K562 (cell line): ENCODE measurements at regions not wholly inside any gene's neighbourhood (a gene's known extent, or its start where the extent isn't known, plus 50 kb on each side); places are given as distances from the start of the nearest gene placed in this dataset.

Experiments
- BRF1 ChIP-seq: IDR thresholded peaks from 3 replicates; pipeline ENCODE4 v1.6.1; 2011; ENCODE audit warnings: borderline replicate concordance, mild to moderate bottlenecking; ENCODE audit not compliant: insufficient read length; ENCODE audit errors: extremely low read depth
- CBX3 ChIP-seq, 2 experiments: IDR thresholded peaks; 1 replicate in 1 of 2; 2 replicates in 1 of 2; pipeline ENCODE4 v1.6.1; 2012; ENCODE audit warnings: inconsistent platforms in 2 of 2, low read length in 2 of 2, borderline replicate concordance in 1 of 2, control low read depth in 1 of 2
- CHD2 ChIP-seq: IDR thresholded peaks from 2 replicates; pipeline ENCODE4 v1.6.1; 2011; ENCODE audit warnings: low read depth, low read length
- CREB3L1 ChIP-seq: fragments of 450-650 bp; IDR thresholded peaks from 2 replicates; pipeline ENCODE4 v1.6.1; 2014; ENCODE audit warnings: low read depth, mild to moderate bottlenecking, moderate library complexity, borderline replicate concordance
- E2F6 ChIP-seq, 2 experiments: IDR thresholded peaks; 2 replicates each; pipeline ENCODE4 v1.6.1; 2011; ENCODE audit warnings: borderline replicate concordance in 1 of 2, control low read depth in 1 of 2, low read depth in 1 of 2, low read length in 1 of 2, mild to moderate bottlenecking in 1 of 2, mixed read lengths in 1 of 2, moderate library complexity in 1 of 2; ENCODE audit not compliant: insufficient read depth in 1 of 2, insufficient read length in 1 of 2, poor library complexity in 1 of 2, severe bottlenecking in 1 of 2; ENCODE audit errors: extremely low read depth in 1 of 2
- MAFF ChIP-seq: IDR thresholded peaks from 2 replicates; pipeline ENCODE4 v1.6.1; 2012; ENCODE audit warnings: low read length, improper control_type of control experiment
- PHF8 ChIP-seq: fragments of 200-600 bp; sonication (generic); IDR thresholded peaks from 2 replicates; pipeline ENCODE4 v1.6.1; 2012; ENCODE audit warnings: mixed run types, mild to moderate bottlenecking, inconsistent platforms, low read length, moderate library complexity, borderline replicate concordance
- POLR2AphosphoS2 ChIP-seq: IDR thresholded peaks from 2 replicates; pipeline ENCODE4 v1.6.1; 2012; ENCODE audit warnings: low read length, improper control_type of control experiment
- POLR2B ChIP-seq: fragments of 450-650 bp; IDR thresholded peaks from 2 replicates; pipeline ENCODE4 v1.6.1; 2018; ENCODE audit warnings: low read depth; ENCODE audit not compliant: partially characterized antibody
- RBM39 ChIP-seq: fragments of 200-400 bp; formaldehyde crosslinking; optimal IDR thresholded peaks from 2 replicates; pipeline ENCODE3; 2018; ENCODE audit warnings: low read depth, low read length
- TEAD4 ChIP-seq, 2 experiments: sonication (generic) in 1 of 2; formaldehyde crosslinking in 1 of 2; IDR thresholded peaks; 2 replicates each; pipeline versions ENCODE4 v1.6.1 to v1.8.0; 2012 to 2022; ENCODE audit warnings: borderline replicate concordance in 1 of 2, inconsistent platforms in 1 of 2, low read length in 1 of 2, mild to moderate bottlenecking in 1 of 2, missing genetic modification reagents in 1 of 2
- ZBTB5 ChIP-seq: fragments of 450-650 bp; IDR thresholded peaks from 2 replicates; pipeline ENCODE4 v1.6.1; 2017; ENCODE audit warnings: antibody characterized with exemption
- ZFP30 ChIP-seq: fragments of 250-450 bp; sonication (Bioruptor Pico); IDR thresholded peaks from 2 replicates; pipeline ENCODE4 v1.8.0; 2022; ENCODE audit warnings: moderate library complexity, mild to moderate bottlenecking, inconsistent platforms, borderline replicate concordance
- ZFX ChIP-seq: sonication (generic); formaldehyde crosslinking; IDR thresholded peaks from 2 replicates; pipeline ENCODE4 v1.8.0; 2022; ENCODE audit warnings: mild to moderate bottlenecking, missing genetic modification reagents, moderate library complexity
- ZNF140 ChIP-seq: fragments of 250-450 bp; sonication (Bioruptor Pico); IDR thresholded peaks from 2 replicates; pipeline ENCODE4 v1.8.0; 2021; ENCODE audit warnings: moderate library complexity, mild to moderate bottlenecking, inconsistent platforms
- ZNF561 ChIP-seq: fragments of 450-650 bp; formaldehyde crosslinking; conservative IDR thresholded peaks from 2 replicates; pipeline ENCODE4 v1.4.0; 2020; ENCODE audit warnings: mild to moderate bottlenecking, moderate library complexity
- ZNF592 ChIP-seq: fragments of 450-650 bp; IDR thresholded peaks from 2 replicates; pipeline ENCODE4 v1.6.1; 2017; ENCODE audit warnings: antibody characterized with exemption, mild to moderate bottlenecking

- no peak for TF ChIP-seq ZFP30 (CRISPR knock-in tag)
- TF ChIP-seq POLR2AphosphoS2: no peak
- no peak for TF ChIP-seq BRF1
- peak; percentile 55 for TF ChIP-seq POLR2B
- TF ChIP-seq CBX3 (IDR thresholded peaks at IDR 0.05; ENCODE audit: borderline replicate concordance in 1 of 2, low read length in 2 of 2): 0 out of 3 replicates have a peak, but pooled peaks of 1 of the 2 experiments have one; percentile 17
- peak; percentile 94 for TF ChIP-seq CHD2
- TF ChIP-seq PHF8: peak; percentile 57; the same call in 1 of the 2 replicates
- TF ChIP-seq ZNF592: peak; percentile 59
- peak in 1 of 2 experiments; percentile 54 for TF ChIP-seq E2F6 (IDR thresholded peaks at IDR 0.05; ENCODE audit: borderline replicate concordance in 1 of 2, extremely low read depth in 1 of 2, insufficient read depth in 1 of 2, insufficient read length in 1 of 2, low read depth in 1 of 2, low read length in 1 of 2, poor library complexity in 1 of 2, severe bottlenecking in 1 of 2)
- TF ChIP-seq ZFX (CRISPR knock-in tag): peak; percentile 81
- TF ChIP-seq MAFF: peak; percentile 28; the same call in 1 of the 2 replicates
- TF ChIP-seq ZNF140: no peak
- no peak for TF ChIP-seq RBM39
- TF ChIP-seq CREB3L1: peak; percentile 50; the same call in 1 of the 2 replicates
- TF ChIP-seq TEAD4 (IDR thresholded peaks at IDR 0.05; ENCODE audit: low read length): peak; percentile 51
- TF ChIP-seq TEAD4 (CRISPR knock-in tag; IDR thresholded peaks at IDR 0.05; ENCODE audit: borderline replicate concordance): no peak
- TF ChIP-seq ZNF561 (CRISPR knock-in tag): no peak
- no peak for TF ChIP-seq ZBTB5
Observed at GRCh38 chr15:87703327-87704111, 553.0 kb downstream of the NTRK3 start (continued).
